ENCODE measurements at regions not wholly inside any gene's neighbourhood (a gene's known extent, or its start where the extent isn't known, plus 50 kb on each side); places are given as distances from the start of the nearest gene placed in this dataset.

- TF ChIP-seq CTCF (IDR thresholded peaks at IDR 0.05), result no peak
- no peak for TF ChIP-seq EP300 (IDR thresholded peaks at IDR 0.05)
Observed at GRCh38 chr3:189449084-189449483, 182.1 kb upstream of the TP63 start.
